GM23338 (cell line): ENCODE measurements at regions not wholly inside any gene's neighbourhood (a gene's known extent, or its start where the extent isn't known, plus 50 kb on each side); places are given as distances from the start of the nearest gene placed in this dataset.

ENCODE experiments used
- ATAC-seq: fragments of 200-7000 bp; cut with Tn5 transposase; 3 replicates; pipeline ENCODE4 v1.9.1; 2020
- DNase-seq: peaks from one replicate; pipeline ENCODE4 v3.0.0-alpha.2; 2015; ENCODE audit warnings: low spot score
- H2AFZ ChIP-seq: fragments of 200-600 bp; sonication (generic); 2 replicates; pipeline ENCODE4 v1.8.0; 2016; ENCODE audit warnings: antibody characterized with exemption, mild to moderate bottlenecking, moderate library complexity
- H3F3A ChIP-seq: fragments of 200-600 bp; sonication (generic); replicated peaks from 2 replicates; pipeline ENCODE4 v1.8.0; 2017; ENCODE audit warnings: antibody characterized with exemption, mixed run types, low read depth
- H3K27ac ChIP-seq: fragments of 200-600 bp; sonication (generic); 2 replicates; pipeline ENCODE4 v1.6.1; 2016; ENCODE audit warnings: low read depth
- H3K27me3 ChIP-seq: fragments of 200-600 bp; sonication (generic); 2 replicates; pipeline ENCODE4 v1.8.0; 2016; ENCODE audit warnings: mild to moderate bottlenecking, mixed run types, moderate library complexity; ENCODE audit not compliant: insufficient read depth
- H3K36me3 ChIP-seq: fragments of 200-600 bp; sonication (generic); 2 replicates; pipeline ENCODE4 v1.8.0; 2016; ENCODE audit warnings: mild to moderate bottlenecking; ENCODE audit not compliant: insufficient read depth
- H3K4me1 ChIP-seq: fragments of 200-600 bp; sonication (generic); 2 replicates; pipeline ENCODE4 v1.8.0; 2016; ENCODE audit warnings: mild to moderate bottlenecking, moderate library complexity; ENCODE audit not compliant: insufficient read depth
- H3K4me2 ChIP-seq: fragments of 200-600 bp; sonication (generic); 2 replicates; pipeline ENCODE4 v1.7.1; 2017; ENCODE audit warnings: mixed run types
- H3K4me3 ChIP-seq: fragments of 200-600 bp; sonication (generic); 2 replicates; pipeline ENCODE4 v1.6.1; 2016; ENCODE audit warnings: mixed run types
- H3K79me2 ChIP-seq: fragments of 200-600 bp; sonication (generic); replicated peaks from 2 replicates; pipeline ENCODE4 v1.8.0; 2017; ENCODE audit warnings: mild to moderate bottlenecking; ENCODE audit not compliant: insufficient read depth
- H3K9me2 ChIP-seq: fragments of 200-600 bp; sonication (generic); 2 replicates; pipeline ENCODE4 v1.8.0; 2017; ENCODE audit not compliant: insufficient read depth
- H4K20me1 ChIP-seq: fragments of 200-600 bp; sonication (generic); replicated peaks from 2 replicates; pipeline ENCODE4 v1.8.0; 2017; ENCODE audit warnings: mild to moderate bottlenecking; ENCODE audit not compliant: insufficient read depth
- H3K27ac Mint-ChIP-seq: 2 replicates; pipeline ENCODE4 v1.8.0; 2020; ENCODE audit warnings: inconsistent platforms, mild to moderate bottlenecking, moderate library complexity, mixed read lengths
- H3K27me3 Mint-ChIP-seq: 3 replicates; pipeline ENCODE4 v1.8.0; 2022; ENCODE audit warnings: low read depth, mild to moderate bottlenecking, moderate library complexity, mixed read lengths, inconsistent platforms; ENCODE audit not compliant: insufficient read depth, poor library complexity
- H3K36me3 Mint-ChIP-seq: 3 replicates; pipeline ENCODE4 v1.8.0; 2021; ENCODE audit warnings: low read depth, mild to moderate bottlenecking, inconsistent platforms, moderate library complexity, mixed read lengths
- H3K4me1 Mint-ChIP-seq: 3 replicates; pipeline ENCODE4 v1.8.0; 2020; ENCODE audit warnings: mild to moderate bottlenecking, inconsistent platforms, mixed read lengths
- H3K4me3 Mint-ChIP-seq: 3 replicates; pipeline ENCODE4 v1.8.0; 2021; ENCODE audit warnings: moderate library complexity, mild to moderate bottlenecking, inconsistent platforms, mixed read lengths
- H3K9me3 Mint-ChIP-seq: 3 replicates; pipeline ENCODE4 v1.8.0; 2020; ENCODE audit warnings: moderate library complexity, mild to moderate bottlenecking, inconsistent platforms, mixed read lengths
- CREB1 ChIP-seq: fragments of 250-450 bp; sonication (Bioruptor Pico); IDR thresholded peaks from 2 replicates; pipeline ENCODE4 v1.5.0; 2020; ENCODE audit warnings: low read depth, mild to moderate bottlenecking, moderate library complexity
- CTCF ChIP-seq, 2 experiments: fragments of 200-600 bp in 1 of 2; sonication (generic) in 1 of 2; conservative IDR thresholded peaks; 2 replicates each; pipeline versions ENCODE4 v1.5.1 to v1.6.1; 2016 to 2017; ENCODE audit warnings: antibody characterized with exemption in 2 of 2, low read depth in 2 of 2, mild to moderate bottlenecking in 2 of 2, moderate library complexity in 1 of 2
- EZH2 ChIP-seq: fragments of 200-600 bp; sonication (generic); IDR thresholded peaks from one replicate; pipeline ENCODE4 v1.8.0; 2017; ENCODE audit warnings: antibody characterized with exemption, mild to moderate bottlenecking, low read depth; ENCODE audit not compliant: unreplicated experiment
- EZH2phosphoT487 ChIP-seq: fragments of 200-600 bp; sonication (generic); IDR thresholded peaks from one replicate; pipeline ENCODE4 v1.8.1; 2018; ENCODE audit warnings: antibody characterized with exemption; ENCODE audit not compliant: unreplicated experiment
- JUNB ChIP-seq: IDR thresholded peaks from one replicate; pipeline ENCODE4 v1.6.1; 2016; ENCODE audit warnings: antibody characterized with exemption; ENCODE audit not compliant: unreplicated experiment
- NANOG ChIP-seq: IDR thresholded peaks from 2 replicates; pipeline ENCODE4 v1.6.1; 2016; ENCODE audit warnings: antibody characterized with exemption, borderline replicate concordance
- POLR2AphosphoS5 ChIP-seq: IDR thresholded peaks from 2 replicates; pipeline ENCODE4 v1.6.1; 2016; ENCODE audit warnings: antibody characterized with exemption, low read depth
- STAT1 ChIP-seq: IDR thresholded peaks from one replicate; pipeline ENCODE4 v1.6.1; 2016; ENCODE audit warnings: antibody characterized with exemption; ENCODE audit not compliant: unreplicated experiment
- ZNF114 ChIP-seq: fragments of 250-450 bp; sonication (Bioruptor Pico); IDR thresholded peaks from 2 replicates; pipeline ENCODE4 v1.5.0; 2020; ENCODE audit warnings: mild to moderate bottlenecking, moderate library complexity
- ZNF331 ChIP-seq: fragments of 250-450 bp; sonication (Bioruptor Pico); IDR thresholded peaks from 2 replicates; pipeline ENCODE4 v1.5.0; 2020; ENCODE audit warnings: low read depth, mild to moderate bottlenecking, moderate library complexity
- TF ChIP-seq, protein P1 (sequence below): IDR thresholded peaks from one replicate; pipeline ENCODE4 v1.6.1; 2018; ENCODE audit warnings: antibody characterized with exemption; ENCODE audit not compliant: unreplicated experiment
- TF ChIP-seq, protein P2 (sequence below): IDR thresholded peaks from 2 replicates; pipeline ENCODE4 v1.6.1; 2016; ENCODE audit warnings: antibody characterized with exemption

- no peak for ATAC-seq
- Histone ChIP-seq H3K36me3 (no peaks in the 10 kb centered on the region), H3K27me3 (no peaks in the 10 kb centered on the region), H4K20me1 (no peaks in the 10 kb centered on the region), H3K4me2 (no peak overlapping the region), H2AFZ (no peak overlapping the region), H3K9me2 (no peaks in the 10 kb centered on the region), H3K27ac (no peak overlapping the region), H3F3A (no peaks in the 10 kb centered on the region), H3K4me1 (no peaks in the 10 kb centered on the region), H3K4me3 (no peak overlapping the region), H3K79me2 (no peaks in the 10 kb centered on the region)
- Mint-ChIP-seq H3K27ac (no peak overlapping the region), H3K9me3 (no peaks in the 10 kb centered on the region; the same call in 2 of the 3 replicates), H3K27me3 (peaks cover 1% of the 10 kb centered on the region), H3K4me1 (no peaks in the 10 kb centered on the region), H3K36me3 (no peaks in the 10 kb centered on the region), H3K4me3 (no peak overlapping the region)
- no peak for TF ChIP-seq NANOG
- TF ChIP-seq, protein P1, sequence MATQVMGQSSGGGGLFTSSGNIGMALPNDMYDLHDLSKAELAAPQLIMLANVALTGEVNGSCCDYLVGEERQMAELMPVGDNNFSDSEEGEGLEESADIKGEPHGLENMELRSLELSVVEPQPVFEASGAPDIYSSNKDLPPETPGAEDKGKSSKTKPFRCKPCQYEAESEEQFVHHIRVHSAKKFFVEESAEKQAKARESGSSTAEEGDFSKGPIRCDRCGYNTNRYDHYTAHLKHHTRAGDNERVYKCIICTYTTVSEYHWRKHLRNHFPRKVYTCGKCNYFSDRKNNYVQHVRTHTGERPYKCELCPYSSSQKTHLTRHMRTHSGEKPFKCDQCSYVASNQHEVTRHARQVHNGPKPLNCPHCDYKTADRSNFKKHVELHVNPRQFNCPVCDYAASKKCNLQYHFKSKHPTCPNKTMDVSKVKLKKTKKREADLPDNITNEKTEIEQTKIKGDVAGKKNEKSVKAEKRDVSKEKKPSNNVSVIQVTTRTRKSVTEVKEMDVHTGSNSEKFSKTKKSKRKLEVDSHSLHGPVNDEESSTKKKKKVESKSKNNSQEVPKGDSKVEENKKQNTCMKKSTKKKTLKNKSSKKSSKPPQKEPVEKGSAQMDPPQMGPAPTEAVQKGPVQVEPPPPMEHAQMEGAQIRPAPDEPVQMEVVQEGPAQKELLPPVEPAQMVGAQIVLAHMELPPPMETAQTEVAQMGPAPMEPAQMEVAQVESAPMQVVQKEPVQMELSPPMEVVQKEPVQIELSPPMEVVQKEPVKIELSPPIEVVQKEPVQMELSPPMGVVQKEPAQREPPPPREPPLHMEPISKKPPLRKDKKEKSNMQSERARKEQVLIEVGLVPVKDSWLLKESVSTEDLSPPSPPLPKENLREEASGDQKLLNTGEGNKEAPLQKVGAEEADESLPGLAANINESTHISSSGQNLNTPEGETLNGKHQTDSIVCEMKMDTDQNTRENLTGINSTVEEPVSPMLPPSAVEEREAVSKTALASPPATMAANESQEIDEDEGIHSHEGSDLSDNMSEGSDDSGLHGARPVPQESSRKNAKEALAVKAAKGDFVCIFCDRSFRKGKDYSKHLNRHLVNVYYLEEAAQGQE, result no peak
- TF ChIP-seq JUNB, result no peak
- no peak for TF ChIP-seq STAT1
- TF ChIP-seq ZNF114 (CRISPR knock-in tag), result no peak
- no peak for TF ChIP-seq CTCF (conservative IDR thresholded peaks at IDR 0.05; ENCODE audit: low read depth in 2 of 2)
- TF ChIP-seq EZH2phosphoT487, result no peak
- TF ChIP-seq, protein P2, sequence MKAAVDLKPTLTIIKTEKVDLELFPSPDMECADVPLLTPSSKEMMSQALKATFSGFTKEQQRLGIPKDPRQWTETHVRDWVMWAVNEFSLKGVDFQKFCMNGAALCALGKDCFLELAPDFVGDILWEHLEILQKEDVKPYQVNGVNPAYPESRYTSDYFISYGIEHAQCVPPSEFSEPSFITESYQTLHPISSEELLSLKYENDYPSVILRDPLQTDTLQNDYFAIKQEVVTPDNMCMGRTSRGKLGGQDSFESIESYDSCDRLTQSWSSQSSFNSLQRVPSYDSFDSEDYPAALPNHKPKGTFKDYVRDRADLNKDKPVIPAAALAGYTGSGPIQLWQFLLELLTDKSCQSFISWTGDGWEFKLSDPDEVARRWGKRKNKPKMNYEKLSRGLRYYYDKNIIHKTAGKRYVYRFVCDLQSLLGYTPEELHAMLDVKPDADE, result no peak
- DNase-seq, result no peak
Measured at GRCh38 chrX:39322496-39322895, 521.2 kb downstream of the MID1IP1 start.

DNA sequence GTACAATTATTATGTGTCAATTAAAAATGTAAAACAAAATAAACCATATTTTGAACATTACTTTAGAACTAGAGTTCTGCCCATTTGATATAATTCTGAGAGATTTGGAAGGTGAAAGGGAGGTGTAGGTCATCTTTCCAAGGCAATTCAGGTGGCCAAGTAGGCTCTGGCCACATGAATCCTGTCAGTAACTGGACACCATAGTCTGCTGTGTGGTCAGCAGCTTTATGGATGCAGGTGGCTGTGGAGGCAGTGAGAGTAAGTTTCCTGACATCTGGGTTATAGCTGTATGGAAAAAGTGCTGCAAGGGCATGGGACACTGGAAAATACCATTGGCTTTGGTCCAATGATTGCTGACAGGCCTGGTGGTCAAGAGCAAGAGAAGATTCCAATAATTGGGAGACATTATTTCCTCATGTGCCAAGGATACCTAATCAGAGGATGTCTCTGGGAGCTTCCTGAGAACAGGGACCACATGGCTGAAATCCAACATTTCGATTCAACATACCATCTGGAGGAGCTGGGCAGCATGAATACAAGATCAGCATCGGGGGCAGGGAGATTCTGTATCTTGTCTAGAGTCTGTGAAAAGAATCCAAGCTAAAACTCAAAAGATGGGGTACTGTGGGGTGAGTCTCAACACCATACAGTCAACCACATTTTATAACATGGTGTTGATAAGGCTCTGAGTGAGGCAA, 523.1 kb downstream of the MID1IP1 start:
- no peak for ATAC-seq
- Histone ChIP-seq H3F3A (no peaks in the 10 kb centered on the region), H3K27me3 (no peaks in the 10 kb centered on the region), H3K79me2 (no peaks in the 10 kb centered on the region), H3K9me2 (no peaks in the 10 kb centered on the region), H3K4me1 (no peaks in the 10 kb centered on the region), H3K4me3 (no peak overlapping the region), H3K27ac (no peak overlapping the region), H3K4me2 (no peak overlapping the region), H4K20me1 (no peaks in the 10 kb centered on the region), H3K36me3 (no peaks in the 10 kb centered on the region), H2AFZ (no peak overlapping the region)
- no peaks in the 10 kb centered on the region for H3K36me3 Mint-ChIP-seq
- no peaks in the 10 kb centered on the region; the same call in 2 of the 3 replicates for H3K9me3 Mint-ChIP-seq
- no peak for DNase-seq
- no peaks in the 10 kb centered on the region for H3K4me1 Mint-ChIP-seq
- H3K27me3 Mint-ChIP-seq, result peaks cover 1% of the 10 kb centered on the region
- H3K4me3 Mint-ChIP-seq, result no peak overlapping the region
- H3K27ac Mint-ChIP-seq, result no peak overlapping the region
- TF ChIP-seq EZH2 (no peak), EZH2phosphoT487 (no peak), STAT1 (no peak), CREB1 (CRISPR knock-in tag) (no peak), CTCF (conservative IDR thresholded peaks at IDR 0.05; ENCODE audit: low read depth in 2 of 2) (no peak), ZNF114 (CRISPR knock-in tag) (no peak), JUNB (no peak), ZNF331 (CRISPR knock-in tag) (no peak), POLR2AphosphoS5 (no peak)
- TF ChIP-seq, protein P2, result no peak
